ENCODE measurements at regions not wholly inside any gene's neighbourhood (a gene's known extent, or its start where the extent isn't known, plus 50 kb on each side); places are given as distances from the start of the nearest gene placed in this dataset.

GRCh38 chr5:93289942-93290341 is 291.1 kb downstream of the NR2F1-AS1 start:
- Histone ChIP-seq H3K4me1 (no peaks in the 10 kb centered on the region), H3K4me3 (no peak overlapping the region), H3K27me3 (replicated peaks in 1 of 7) (no peaks in the 10 kb centered on the region), H3K27ac (no peak overlapping the region), H3K9me3 (peaks cover 0 to 38% (median 23%) of the 10 kb centered on the region in 8 donors), H3K36me3 (no peaks in the 10 kb centered on the region)
- 92 to 96% (median 95%) methylated on average over 2 of the region's 2 CpGs for WGBS, 5 donors
- no peak for TF ChIP-seq POLR2A (IDR thresholded peaks at IDR 0.05)
- TF ChIP-seq, protein P1, sequence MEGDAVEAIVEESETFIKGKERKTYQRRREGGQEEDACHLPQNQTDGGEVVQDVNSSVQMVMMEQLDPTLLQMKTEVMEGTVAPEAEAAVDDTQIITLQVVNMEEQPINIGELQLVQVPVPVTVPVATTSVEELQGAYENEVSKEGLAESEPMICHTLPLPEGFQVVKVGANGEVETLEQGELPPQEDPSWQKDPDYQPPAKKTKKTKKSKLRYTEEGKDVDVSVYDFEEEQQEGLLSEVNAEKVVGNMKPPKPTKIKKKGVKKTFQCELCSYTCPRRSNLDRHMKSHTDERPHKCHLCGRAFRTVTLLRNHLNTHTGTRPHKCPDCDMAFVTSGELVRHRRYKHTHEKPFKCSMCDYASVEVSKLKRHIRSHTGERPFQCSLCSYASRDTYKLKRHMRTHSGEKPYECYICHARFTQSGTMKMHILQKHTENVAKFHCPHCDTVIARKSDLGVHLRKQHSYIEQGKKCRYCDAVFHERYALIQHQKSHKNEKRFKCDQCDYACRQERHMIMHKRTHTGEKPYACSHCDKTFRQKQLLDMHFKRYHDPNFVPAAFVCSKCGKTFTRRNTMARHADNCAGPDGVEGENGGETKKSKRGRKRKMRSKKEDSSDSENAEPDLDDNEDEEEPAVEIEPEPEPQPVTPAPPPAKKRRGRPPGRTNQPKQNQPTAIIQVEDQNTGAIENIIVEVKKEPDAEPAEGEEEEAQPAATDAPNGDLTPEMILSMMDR (IDR thresholded peaks at IDR 0.05 in 8 of 11, conservative IDR thresholded peaks at IDR 0.05 in 3 of 11): no peak
- no peak for TF ChIP-seq POLR2AphosphoS5 (IDR thresholded peaks at IDR 0.05)
- DNase-seq: no peak
- intact Hi-C loops (cut with DNase I; ENCODE audit: low total_unique reads): no loop called here

- no peak for DNase-seq
- TF ChIP-seq POLR2AphosphoS5 (IDR thresholded peaks at IDR 0.05) (no peak), POLR2A (IDR thresholded peaks at IDR 0.05) (no peak)
- TF ChIP-seq, protein P1 (IDR thresholded peaks at IDR 0.05 in 8 of 11, conservative IDR thresholded peaks at IDR 0.05 in 3 of 11): no peak
- no peaks in the 10 kb centered on the region for H3K27me3 ChIP-seq (replicated peaks in 1 of 7)
- WGBS, 5 donors: 88 to 100% (median 90%) methylated on average over 1 of the region's 1 CpG
- no peaks in the 10 kb centered on the region for H3K36me3 ChIP-seq
- H3K4me3 ChIP-seq: no peak overlapping the region
- H3K27ac ChIP-seq: no peak overlapping the region
- intact Hi-C loops (cut with DNase I; ENCODE audit: low total_unique reads): no loop called here
- H3K9me3 ChIP-seq: peaks cover 0 to 43% (median 23%) of the 10 kb centered on the region in 8 donors
- no peaks in the 10 kb centered on the region for H3K4me1 ChIP-seq
These were observed 295.6 kb downstream of the NR2F1-AS1 start for GRCh38 chr5:93285461-93285860.

DNA sequence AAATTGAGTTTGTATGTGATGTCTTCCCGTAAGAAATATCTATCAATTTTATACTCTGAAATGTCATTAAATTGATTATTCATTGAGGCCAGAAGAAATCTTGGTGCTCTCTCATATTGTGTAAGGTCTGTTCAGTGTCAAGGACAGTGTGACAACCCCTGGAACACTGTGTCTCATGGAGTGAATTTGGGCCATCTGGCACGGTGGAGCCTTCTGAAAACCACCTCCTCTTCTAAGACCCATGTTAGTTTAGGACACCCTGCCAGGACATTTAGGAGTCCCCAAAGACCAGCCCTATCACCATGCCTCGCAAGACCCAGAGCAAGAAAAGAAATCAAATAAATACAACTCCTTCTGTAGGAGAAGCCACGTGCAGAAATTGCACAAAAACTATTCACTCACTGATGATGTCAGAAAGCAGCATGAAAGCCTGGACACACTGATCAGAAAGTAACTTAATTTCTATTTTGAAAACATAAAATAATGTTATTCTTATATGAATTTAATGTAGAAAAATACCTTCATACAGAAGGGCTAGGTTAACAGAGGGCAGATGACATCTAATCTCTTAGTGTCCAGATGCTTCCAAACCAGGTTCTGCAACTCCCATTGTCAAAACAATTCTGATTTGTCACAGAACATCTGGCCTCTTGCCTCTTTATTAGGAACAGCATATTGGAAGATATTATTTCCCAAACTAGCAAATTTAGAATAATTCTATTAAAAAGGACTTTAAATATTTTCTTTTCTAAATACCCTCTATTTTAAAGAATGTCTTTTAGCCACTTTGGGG is 298.8 kb downstream of the NR2F1-AS1 start:
- no peaks in the 10 kb centered on the region for H3K4me1 ChIP-seq
- no peak overlapping the region for H3K27ac ChIP-seq
- TF ChIP-seq, protein P1 (IDR thresholded peaks at IDR 0.05 in 8 of 11, conservative IDR thresholded peaks at IDR 0.05 in 3 of 11): no peak
- intact Hi-C loops (cut with DNase I; ENCODE audit: low total_unique reads): no loop called here
- WGBS, 5 donors: 73 to 83% (median 79%) methylated on average over 4 of the region's 4 CpGs
- DNase-seq: no peak
- H3K36me3 ChIP-seq: no peaks in the 10 kb centered on the region
- peaks cover 0 to 26% (median 16%) of the 10 kb centered on the region in 8 donors for H3K9me3 ChIP-seq
- H3K27me3 ChIP-seq (replicated peaks in 1 of 7): no peaks in the 10 kb centered on the region
- no peak overlapping the region for H3K4me3 ChIP-seq

GRCh38 chr5:93280518-93280917 is 300.5 kb downstream of the NR2F1-AS1 start:
- no peak for TF ChIP-seq POLR2A (IDR thresholded peaks at IDR 0.05)
- TF ChIP-seq POLR2AphosphoS5 (IDR thresholded peaks at IDR 0.05): no peak
- TF ChIP-seq, protein P1 (IDR thresholded peaks at IDR 0.05 in 8 of 11, conservative IDR thresholded peaks at IDR 0.05 in 3 of 11): no peak
- 45 to 76% (median 64%) methylated on average over 3 of the region's 3 CpGs for WGBS, 5 donors

More at GRCh38 chr5:93280518-93280917, 300.5 kb downstream of the NR2F1-AS1 start:
- H3K9me3 ChIP-seq: peaks cover 0 to 9% (median under 1%) of the 10 kb centered on the region in 8 donors
- intact Hi-C loops (cut with DNase I; ENCODE audit: low total_unique reads): no loop called here
- no peaks in the 10 kb centered on the region for H3K27me3 ChIP-seq (replicated peaks in 1 of 7)
- no peak overlapping the region for H3K27ac ChIP-seq
- H3K4me3 ChIP-seq: no peak overlapping the region
- no peak for DNase-seq
- no peaks in the 10 kb centered on the region for H3K36me3 ChIP-seq
- no peaks in the 10 kb centered on the region for H3K4me1 ChIP-seq

Data from spleen (tissue), 11 donors.